K562 (cell line): ENCODE measurements at regions not wholly inside any gene's neighbourhood (a gene's known extent, or its start where the extent isn't known, plus 50 kb on each side); places are given as distances from the start of the nearest gene placed in this dataset.

Source experiments
- ATAC-seq: fragments of 200-7000 bp; cut with Tn5 transposase; 3 replicates; pipeline ENCODE4 v1.9.1; 2020; ENCODE audit warnings: moderate library complexity
- BruUV-seq: library from RNA; stranded (reverse); fragments of 400-500 nt; replicated peaks from 2 replicates; lab custom pipeline; 2021; lab: Mats Ljungman, UMichigan
- CTCF ChIA-PET: fragments of 300-600 bp; formaldehyde crosslinking; extraction: SDS; loops from one replicate; lab custom pipeline; 2021; ENCODE audit warnings: low intra/inter-chr PET ratio; lab: Yijun Ruan, JAX
- POLR2A ChIA-PET: fragments of 300-600, 350-650 bp; sonication (Branson Sonifier 250); formaldehyde crosslinking; extraction: SDS; loops from one replicate; lab custom pipeline; 2021; ENCODE audit warnings: antibody characterized with exemption, inconsistent platforms; lab: Yijun Ruan, JAX
- DNase-seq, 4 experiments: peaks; one replicate each; pipeline versions ENCODE4 v3.0.0 to v3.0.0-alpha.2; 2011 to 2018; ENCODE audit warnings: low spot score in 3 of 4, mixed read lengths in 3 of 4; ENCODE audit errors: extremely low read depth in 1 of 4
- FAIRE-seq: peaks from 2 replicates; lab custom pipeline; 2011; peaks lifted over from hg19 to GRCh38; lab: Jason Lieb, UNC
- H2AFZ ChIP-seq: 2 replicates; pipeline ENCODE4 v1.6.0; 2011; ENCODE audit warnings: low read depth, low read length, control low read depth, inconsistent platforms
- H3K27ac ChIP-seq: fragments of 200-600 bp; 3 replicates; pipeline ENCODE4 v1.8.0; 2011; ENCODE audit warnings: low read depth, mild to moderate bottlenecking, control low read depth, inconsistent platforms, low read length, moderate library complexity, mixed read lengths; ENCODE audit errors: extremely low read depth
- H3K27me3 ChIP-seq, 2 experiments: fragments of 300-600 bp in 1 of 2; 2 replicates in 1 of 2; 3 replicates in 1 of 2; pipeline versions ENCODE4 v1.6.0 to v1.8.0; 2011; ENCODE audit warnings: inconsistent platforms in 2 of 2, low read length in 2 of 2, mild to moderate bottlenecking in 1 of 2, mixed read lengths in 1 of 2, moderate library complexity in 1 of 2; ENCODE audit not compliant: control insufficient read depth in 2 of 2, insufficient read depth in 2 of 2
- H3K36me3 ChIP-seq: fragments of 300-600 bp; 3 replicates; pipeline ENCODE4 v1.8.0; 2011; ENCODE audit warnings: mild to moderate bottlenecking, low read length, inconsistent platforms; ENCODE audit not compliant: control insufficient read depth, insufficient read depth
- H3K4me1 ChIP-seq, 2 experiments: fragments of 200-600 bp in 1 of 2; replicated peaks in 1 of 2; 2 replicates in 1 of 2; 3 replicates in 1 of 2; pipeline versions ENCODE4 v1.5.1 to v1.8.0; 2011; ENCODE audit warnings: inconsistent platforms in 2 of 2, low read length in 2 of 2, mild to moderate bottlenecking in 1 of 2, mixed read lengths in 1 of 2, moderate library complexity in 1 of 2; ENCODE audit not compliant: control insufficient read depth in 2 of 2, insufficient read depth in 2 of 2
- H3K4me2 ChIP-seq: 2 replicates; pipeline ENCODE4 v1.6.1; 2011; ENCODE audit warnings: low read length, control low read depth, inconsistent platforms, mixed read lengths; ENCODE audit not compliant: insufficient read depth
- H3K4me3 ChIP-seq: fragments of 200-600 bp; sonication (generic), shearing (Covaris generic); 2 replicates; pipeline ENCODE4 v1.5.1; 2016; ENCODE audit warnings: control low read depth, inconsistent platforms
- H3K79me2 ChIP-seq: fragments of 200-600 bp; 3 replicates; pipeline ENCODE4 v1.8.0; 2011; ENCODE audit warnings: low read length, inconsistent platforms; ENCODE audit not compliant: control insufficient read depth, insufficient read depth
- H3K9ac ChIP-seq, 2 experiments: 2 replicates each; pipeline versions ENCODE4 v1.6.0 to v1.6.1; 2011; ENCODE audit warnings: low read depth in 2 of 2, low read length in 2 of 2, control low read depth in 1 of 2, inconsistent platforms in 1 of 2, mild to moderate bottlenecking in 1 of 2, mixed read lengths in 1 of 2; ENCODE audit not compliant: insufficient read depth in 1 of 2
- H3K9me1 ChIP-seq: one replicate; pipeline ENCODE4 v1.6.0; 2011; ENCODE audit warnings: inconsistent platforms, mild to moderate bottlenecking, low read length, moderate library complexity; ENCODE audit not compliant: control insufficient read depth, insufficient read depth
- H3K9me3 ChIP-seq: replicated peaks from 2 replicates; pipeline ENCODE4 v1.5.1; 2011; ENCODE audit warnings: low read depth, low read length, inconsistent platforms; ENCODE audit not compliant: control insufficient read depth, insufficient read depth
- H4K20me1 ChIP-seq: replicated peaks from 2 replicates; pipeline ENCODE4 v1.6.1; 2011; ENCODE audit warnings: low read length, inconsistent platforms, mixed read lengths; ENCODE audit not compliant: control insufficient read depth, insufficient read depth
- CBX1 ChIP-seq: sonication (generic); IDR thresholded peaks from 2 replicates; pipeline ENCODE4 v1.6.1; 2016; ENCODE audit warnings: antibody characterized with exemption, low read depth, mild to moderate bottlenecking
- CHCHD3 ChIP-seq: fragments of 250-450 bp; sonication (Bioruptor Pico); IDR thresholded peaks from 2 replicates; pipeline ENCODE4 v2.1.2; 2022; ENCODE audit warnings: mild to moderate bottlenecking
- EZH2 ChIP-seq: IDR thresholded peaks from 2 replicates; pipeline ENCODE4 v1.6.1; 2012; ENCODE audit warnings: low read depth, mild to moderate bottlenecking, inconsistent platforms, low read length, borderline replicate concordance
- GATA2 ChIP-seq: sonication (generic); formaldehyde crosslinking; IDR thresholded peaks from 2 replicates; pipeline ENCODE4 v1.4.0; 2020; ENCODE audit warnings: mild to moderate bottlenecking, missing genetic modification reagents
- HCFC1 ChIP-seq: IDR thresholded peaks from 2 replicates; pipeline ENCODE4 v1.6.1; 2012; ENCODE audit warnings: low read depth, low read length, improper control_type of control experiment
- KHSRP ChIP-seq: fragments of 450-650 bp; IDR thresholded peaks from 2 replicates; pipeline ENCODE4 v1.6.1; 2017
- NFXL1 ChIP-seq: fragments of 450-650 bp; formaldehyde crosslinking; IDR thresholded peaks from 2 replicates; pipeline ENCODE4 v1.4.0; 2021; ENCODE audit warnings: mild to moderate bottlenecking
- NR4A1 ChIP-seq, 2 experiments: fragments of 250-450 bp in 1 of 2; fragments of 450-650 bp in 1 of 2; sonication (Bioruptor Pico) in 1 of 2; IDR thresholded peaks; 2 replicates each; pipeline versions ENCODE4 v1.4.0 to v1.6.1; 2016 to 2020; ENCODE audit warnings: mild to moderate bottlenecking in 2 of 2, missing compliant biosample characterization in 1 of 2, missing genetic modification characterization in 1 of 2, moderate library complexity in 1 of 2
- SRSF7 ChIP-seq: fragments of 200-400 bp; formaldehyde crosslinking; optimal IDR thresholded peaks from 2 replicates; pipeline ENCODE3; 2017; ENCODE audit warnings: mild to moderate bottlenecking, low read depth, low read length
- TRIM24 ChIP-seq, 2 experiments: fragments of 450-650 bp; IDR thresholded peaks; 2 replicates each; pipeline ENCODE4 v1.6.1; 2016
- ZNF347 ChIP-seq: fragments of 450-650 bp; formaldehyde crosslinking; IDR thresholded peaks from 2 replicates; pipeline ENCODE4 v1.4.0; 2020; ENCODE audit warnings: low read depth, mild to moderate bottlenecking, moderate library complexity
- ZNF592 ChIP-seq: fragments of 450-650 bp; IDR thresholded peaks from 2 replicates; pipeline ENCODE4 v1.6.1; 2017; ENCODE audit warnings: antibody characterized with exemption, mild to moderate bottlenecking
- in situ Hi-C: fragments of 300-500 bp; cut with MboI; formaldehyde crosslinking; loops from 4 replicates; pipeline ENCODE4 v1.15.0; 2018; ENCODE audit warnings: inconsistent platforms, mixed read lengths
- intact Hi-C: fragments of 100-400 bp; cut with micrococcal nuclease; formaldehyde crosslinking; loops from 2 replicates; pipeline ENCODE4 v1.14.2; 2022

DNA sequence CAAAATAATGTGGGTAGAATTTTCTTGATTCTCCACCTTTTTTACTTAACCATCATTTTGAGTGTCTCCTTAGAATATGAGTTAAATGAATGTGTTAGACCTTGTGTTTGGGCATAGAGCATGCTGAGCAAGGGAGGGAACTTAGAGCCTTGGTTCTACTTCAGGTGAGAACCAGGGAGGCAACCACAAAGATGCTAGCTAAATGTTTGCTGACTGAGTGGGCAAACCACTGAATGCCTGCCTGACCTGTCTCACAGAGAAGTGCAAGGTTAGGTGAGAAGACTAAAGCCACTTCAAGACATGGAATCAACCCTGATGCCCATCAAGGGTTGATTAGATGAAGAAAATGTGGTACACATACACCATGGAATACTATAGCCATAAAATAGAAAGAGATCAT lies 242.6 kb upstream of the ZNF32 start:
- no peaks in the 10 kb centered on the region for H3K9me3 ChIP-seq
- CTCF ChIA-PET, result no interaction called here
- in situ Hi-C loops, result no loop called here

More for the DNA sequence above, 242.6 kb upstream of the ZNF32 start:
- Histone ChIP-seq H3K4me1 (no peaks in the 10 kb centered on the region), H3K9ac (no peak overlapping the region), H3K4me3 (no peak overlapping the region), H3K79me2 (no peaks in the 10 kb centered on the region), H3K27me3 (no peaks in the 10 kb centered on the region), H3K27ac (no peak overlapping the region), H3K36me3 (no peaks in the 10 kb centered on the region), H2AFZ (no peak overlapping the region), H4K20me1 (no peaks in the 10 kb centered on the region)
- no peak for DNase-seq
- BruUV-seq, result no TSS peak
- no peak for FAIRE-seq
- POLR2A ChIA-PET, result no interaction called here
- TF ChIP-seq ZNF347 (no peak), TRIM24 (IDR thresholded peaks at IDR 0.05) (no peak), EZH2 (no peak), HCFC1 (no peak), ZNF592 (no peak), KHSRP (no peak), CHCHD3 (CRISPR knock-in tag) (no peak), GATA2 (CRISPR knock-in tag) (no peak), NR4A1 (CRISPR knock-in tag; IDR thresholded peaks at IDR 0.05) (no peak), NR4A1 (tag; IDR thresholded peaks at IDR 0.05) (no peak), SRSF7 (no peak), CBX1 (no peak), NFXL1 (CRISPR knock-in tag) (no peak)
- TF ChIP-seq, all 486 proteins: peak for 0
- no peak for ATAC-seq
- Histone ChIP-seq H3K9me1 (no peaks in the 10 kb centered on the region), H3K4me2 (no peak overlapping the region)
- intact Hi-C loops, result no loop called here
